HG03469 (cell line): ENCODE measurements at regions not wholly inside any gene's neighbourhood (a gene's known extent, or its start where the extent isn't known, plus 50 kb on each side); places are given as distances from the start of the nearest gene placed in this dataset.
A peak's percentile ranks its signal among the peaks of the same experiment; 100 is the strongest.

Experiments
- ATAC-seq: cut with Tn5 transposase; IDR thresholded peaks from one replicate; pipeline ENCODE4 v1.9.1; 2021; ENCODE audit warnings: mild to moderate bottlenecking, moderate library complexity, moderate number of reproducible peaks; ENCODE audit not compliant: unreplicated experiment

GRCh38 chr13:22263185-22263584, 592.3 kb downstream of the FGF9 start:
- no peak for ATAC-seq

GRCh38 chr13:22265563-22265962, 594.7 kb downstream of the FGF9 start:
- no peak for ATAC-seq

GRCh38 chr13:22270881-22271280, 600.0 kb downstream of the FGF9 start:
- no peak for ATAC-seq

GRCh38 chr13:22271903-22272302, 601.0 kb downstream of the FGF9 start:
- ATAC-seq: no peak

- no peak for ATAC-seq
Measured at GRCh38 chr13:22275393-22275792, 604.5 kb downstream of the FGF9 start.

- ATAC-seq: no peak
Measured at GRCh38 chr13:22276616-22277015, 605.7 kb downstream of the FGF9 start.

- peak; percentile 62 for ATAC-seq
Measured at GRCh38 chr13:22278336-22278929, 607.6 kb downstream of the FGF9 start.

- ATAC-seq: no peak
Measured at GRCh38 chr13:22285867-22286266, 615.0 kb downstream of the FGF9 start.

- no peak for ATAC-seq
Measured at GRCh38 chr13:22286338-22286737, 615.5 kb downstream of the FGF9 start.

GRCh38 chr13:22287343-22287920, 616.6 kb downstream of the FGF9 start:
- no peak for ATAC-seq

- no peak for ATAC-seq
Measured at GRCh38 chr13:22288496-22288895, 617.6 kb downstream of the FGF9 start.

- ATAC-seq: no peak
Measured at GRCh38 chr13:22289711-22290110, 618.8 kb downstream of the FGF9 start.

- no peak for ATAC-seq
Measured at GRCh38 chr13:22298530-22298929, 627.7 kb downstream of the FGF9 start.

- no peak for ATAC-seq
Measured at GRCh38 chr13:22311734-22312404, 641.0 kb downstream of the FGF9 start.

GRCh38 chr13:22312405-22312803, 641.5 kb downstream of the FGF9 start:
- ATAC-seq: no peak

- no peak for ATAC-seq
Measured at GRCh38 chr13:22316494-22317025, 645.7 kb downstream of the FGF9 start.

GRCh38 chr13:22320991-22321390, 650.1 kb downstream of the FGF9 start:
- no peak for ATAC-seq

- no peak for ATAC-seq
Measured at GRCh38 chr13:22325761-22326160, 654.9 kb downstream of the FGF9 start.

GRCh38 chr13:22332416-22332815, 661.5 kb downstream of the FGF9 start:
- no peak for ATAC-seq

- peak; percentile 76 for ATAC-seq
Measured at GRCh38 chr13:22336460-22336859, 665.6 kb downstream of the FGF9 start.

- ATAC-seq: no peak
Measured at GRCh38 chr13:22357132-22357531, 686.3 kb downstream of the FGF9 start.

GRCh38 chr13:22369090-22369489, 698.2 kb downstream of the FGF9 start:
- no peak for ATAC-seq
